Right renal pelvis (tissue), 4 donors: ENCODE measurements at regions not wholly inside any gene's neighbourhood (a gene's known extent, or its start where the extent isn't known, plus 50 kb on each side); places are given as distances from the start of the nearest gene placed in this dataset.
"Not testable (repeated sequence)": the region's sequence is repeated elsewhere in the genome, so short reads cannot be mapped to it uniquely, and the experiment has no call there.

ENCODE experiments used
- DNase-seq, 4 donors: peaks; one replicate each; pipeline ENCODE4 v3.0.0-alpha.2; 2013; ENCODE audit warnings: low read depth in 4 of 4, low spot score in 3 of 4, missing footprints in 1 of 4

DNA sequence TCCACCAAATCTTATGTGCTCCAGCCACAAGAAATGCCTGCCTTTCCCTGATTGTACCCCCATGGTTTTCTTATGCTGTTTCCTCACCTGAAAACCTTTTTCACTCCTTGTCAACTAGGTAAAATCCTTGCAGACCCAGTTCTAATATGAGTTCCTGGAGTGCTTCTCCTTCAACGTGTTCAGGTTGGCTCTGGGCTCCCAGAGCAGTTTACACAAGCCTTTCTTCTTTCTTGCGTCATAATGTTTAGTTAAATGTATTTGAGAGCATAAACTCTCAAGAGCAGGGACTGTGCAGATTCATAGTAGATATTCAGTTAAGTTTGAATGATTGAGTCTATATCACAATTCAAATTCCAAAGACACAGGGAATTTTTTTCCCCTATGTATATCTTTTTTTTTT is 484.8 kb upstream of the CCDC196 start:
- DNase-seq = no peak

DNA sequence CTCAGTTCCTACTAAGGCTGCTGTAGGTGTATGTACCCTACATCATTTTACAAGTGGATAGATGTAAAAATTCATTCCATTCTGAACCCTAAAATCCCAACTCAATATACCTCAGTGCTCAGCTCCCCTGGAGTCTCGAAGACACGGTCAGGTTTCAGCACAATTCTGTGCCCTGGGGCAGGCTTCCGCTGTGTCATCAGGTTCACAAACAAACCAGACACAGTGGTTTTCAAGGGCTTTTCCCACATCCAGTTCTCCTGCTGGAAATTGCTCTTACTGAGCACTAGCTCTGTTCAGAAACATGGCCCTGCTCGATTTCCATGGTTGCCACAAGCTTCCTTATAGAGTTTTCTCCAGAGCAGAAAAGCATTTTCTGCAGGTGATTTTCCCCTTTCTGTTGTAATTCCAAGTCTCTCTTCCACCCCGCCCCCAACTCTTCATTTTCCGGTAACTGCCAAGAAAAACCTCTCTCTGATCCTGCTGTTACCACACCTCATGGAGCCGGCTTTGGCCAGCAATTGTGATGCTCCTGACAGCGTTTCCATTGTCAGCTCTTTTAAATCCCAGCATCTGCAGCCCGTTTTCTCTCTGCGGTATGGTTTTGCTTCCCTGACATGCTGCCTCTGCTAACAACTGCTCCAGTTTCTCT is 483.0 kb upstream of the CCDC196 start:
- DNase-seq = no peak

- no peak for DNase-seq
Measured at GRCh38 chr14:66005900-66006434, 480.2 kb upstream of the CCDC196 start.

DNA sequence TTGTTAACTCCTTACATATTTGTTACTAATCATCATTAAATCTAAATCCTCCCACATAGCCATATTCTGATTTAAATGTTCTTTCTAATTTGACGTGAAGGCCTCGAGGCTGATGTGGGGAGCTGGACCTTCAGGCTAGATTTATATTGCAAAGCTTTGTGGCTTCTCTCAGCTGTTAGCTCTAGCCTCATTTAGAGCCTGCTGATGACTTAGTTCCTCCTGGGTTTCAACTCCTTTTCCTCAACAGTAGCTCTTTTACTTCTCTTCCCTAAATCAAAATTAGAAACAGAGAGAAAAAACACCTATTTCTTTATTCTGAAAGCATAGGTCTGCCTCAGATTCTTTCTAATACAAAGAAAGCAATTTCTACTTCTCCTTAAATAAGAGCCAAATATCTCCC is 477.5 kb upstream of the CCDC196 start:
- no peak for DNase-seq

- no peak for DNase-seq
Measured at GRCh38 chr14:66009089-66009488, 477.1 kb upstream of the CCDC196 start.

- DNase-seq = no peak
Measured at GRCh38 chr14:66010695-66011094, 475.5 kb upstream of the CCDC196 start.

DNA sequence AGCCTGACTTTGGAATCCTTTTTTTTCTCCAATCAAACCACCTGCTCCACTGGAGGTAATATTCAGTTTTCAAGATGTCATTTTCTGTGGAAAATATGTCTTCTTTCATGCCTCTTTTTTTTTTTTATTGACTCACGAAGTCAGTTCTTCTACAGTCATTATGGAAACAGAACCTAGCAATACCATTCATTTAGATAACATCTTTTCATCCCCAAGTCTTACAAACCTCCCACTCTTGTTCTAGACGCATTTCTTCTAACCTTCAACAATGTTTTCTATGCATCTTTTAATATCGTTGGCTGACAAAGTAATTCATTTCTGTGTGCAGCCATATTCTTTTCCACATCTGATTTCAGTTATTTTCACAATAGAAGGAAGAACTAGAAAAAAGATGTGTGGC is 474.3 kb upstream of the CCDC196 start:
- no peak for DNase-seq

- not testable (repeated sequence) for DNase-seq
Measured at GRCh38 chr14:66013607-66014006, 472.6 kb upstream of the CCDC196 start.

- DNase-seq = peak in 1 of 4 donors; percentile 42
Measured at GRCh38 chr14:66015071-66015780, 470.9 kb upstream of the CCDC196 start.

GRCh38 chr14:66017927-66018326 is 468.2 kb upstream of the CCDC196 start:
- no peak for DNase-seq

DNA sequence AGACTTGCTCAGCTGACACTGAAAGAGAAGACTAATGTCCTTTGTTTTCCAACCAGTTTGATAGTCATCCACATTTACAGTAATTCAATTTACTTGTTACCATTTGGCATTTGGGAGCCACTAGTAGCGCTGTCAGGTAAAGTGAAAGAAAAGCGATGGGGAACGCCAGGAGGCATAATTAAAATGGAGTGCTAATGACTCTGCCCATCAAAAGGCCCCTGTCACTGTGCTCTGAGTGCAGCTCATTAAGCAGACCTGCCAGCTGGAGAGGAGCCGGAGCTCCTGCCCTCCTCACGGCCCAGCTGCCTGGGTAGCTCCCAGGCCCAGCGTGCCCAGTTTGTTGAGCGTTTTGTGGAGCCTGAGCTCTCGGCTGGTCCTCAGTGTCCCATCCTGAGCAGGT is 463.6 kb upstream of the CCDC196 start:
- no peak for DNase-seq

DNA sequence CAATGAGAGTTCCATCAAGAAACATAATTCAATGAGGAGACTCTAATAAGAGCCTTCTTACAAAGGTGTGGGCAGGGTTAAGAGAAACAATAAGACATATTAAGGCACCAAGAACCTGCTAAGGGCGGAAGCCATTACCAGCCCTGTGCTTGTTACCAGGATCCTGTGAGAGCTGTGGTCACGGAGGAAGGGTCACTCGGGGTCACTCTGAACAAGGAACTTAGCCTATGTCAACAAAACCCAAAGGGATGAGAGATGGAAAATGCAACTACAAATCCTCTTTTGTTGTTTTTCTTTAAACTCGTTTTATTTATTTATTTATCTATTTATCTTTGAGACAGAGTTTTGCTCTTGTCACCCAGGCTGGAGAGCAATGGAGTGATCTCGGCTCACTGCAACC is 460.4 kb upstream of the CCDC196 start:
- no peak for DNase-seq

DNA sequence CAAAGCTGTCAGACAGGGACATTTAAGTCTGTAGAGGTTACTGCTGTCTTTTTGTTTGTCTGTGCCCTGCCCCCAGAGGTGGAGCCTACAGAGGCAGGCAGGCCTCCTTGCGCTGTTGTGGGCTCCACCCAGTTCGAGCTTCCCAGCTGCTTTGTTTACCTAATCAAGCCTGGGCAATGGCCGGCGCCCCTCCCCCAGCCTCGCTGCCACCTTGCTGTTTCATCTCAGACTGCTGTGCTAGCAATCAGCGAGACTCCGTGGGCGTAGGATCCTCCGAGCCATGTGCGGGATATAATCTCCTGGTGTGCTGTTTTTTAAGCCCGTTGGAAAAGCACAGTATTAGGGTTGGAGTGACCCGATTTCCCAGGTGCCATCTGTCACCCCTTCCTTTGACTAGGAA is 454.2 kb upstream of the CCDC196 start:
- DNase-seq = not testable (repeated sequence)

DNA sequence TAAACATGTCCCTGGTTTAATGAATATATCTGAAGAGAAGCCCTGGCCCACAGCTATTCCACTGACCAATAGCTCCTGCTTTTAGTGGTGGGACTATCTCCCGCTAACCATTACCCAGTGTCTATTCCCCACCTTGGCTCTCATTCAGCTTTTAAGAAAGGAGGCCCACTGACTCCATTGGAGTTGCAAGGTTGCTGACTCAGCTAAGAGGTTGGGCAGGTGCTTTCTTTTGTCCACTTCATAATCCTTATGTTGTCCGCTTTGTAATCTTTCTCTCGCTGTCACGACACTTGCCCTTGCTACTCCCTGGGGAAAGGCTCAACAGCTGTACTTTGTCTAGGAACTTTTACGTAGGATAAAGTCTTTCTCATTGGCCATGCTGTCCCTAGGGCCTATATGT is 453.4 kb upstream of the CCDC196 start:
- DNase-seq = no peak

- no peak for DNase-seq
Measured at GRCh38 chr14:66036547-66036946, 449.6 kb upstream of the CCDC196 start.

GRCh38 chr14:66037361-66037760 is 448.8 kb upstream of the CCDC196 start:
- no peak for DNase-seq

DNA sequence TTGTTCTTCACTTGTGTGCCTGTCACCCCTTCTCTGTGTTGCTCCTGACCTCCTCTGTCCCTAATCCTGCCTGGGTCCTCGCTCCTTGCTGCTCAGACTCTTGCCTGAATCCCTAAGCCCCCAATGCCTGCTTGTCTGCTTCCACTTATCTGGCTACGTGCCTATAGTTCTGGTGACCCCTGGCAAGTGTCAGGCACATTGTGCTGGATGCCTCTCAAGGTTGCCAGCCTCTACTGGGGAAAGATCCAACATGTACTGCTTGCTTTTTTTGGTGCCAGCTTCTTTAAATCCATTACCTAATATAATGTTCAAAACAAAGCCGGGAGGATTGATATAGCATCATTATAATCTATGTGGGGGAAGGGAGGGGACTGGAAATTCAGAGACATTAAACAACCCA is 448.0 kb upstream of the CCDC196 start:
- DNase-seq = no peak

GRCh38 chr14:66038618-66039017 is 447.6 kb upstream of the CCDC196 start:
- DNase-seq = peak in 3 of 4 donors; percentile 53 to 63 (median 60)

GRCh38 chr14:66039495-66039894 is 446.7 kb upstream of the CCDC196 start:
- no peak for DNase-seq

DNA sequence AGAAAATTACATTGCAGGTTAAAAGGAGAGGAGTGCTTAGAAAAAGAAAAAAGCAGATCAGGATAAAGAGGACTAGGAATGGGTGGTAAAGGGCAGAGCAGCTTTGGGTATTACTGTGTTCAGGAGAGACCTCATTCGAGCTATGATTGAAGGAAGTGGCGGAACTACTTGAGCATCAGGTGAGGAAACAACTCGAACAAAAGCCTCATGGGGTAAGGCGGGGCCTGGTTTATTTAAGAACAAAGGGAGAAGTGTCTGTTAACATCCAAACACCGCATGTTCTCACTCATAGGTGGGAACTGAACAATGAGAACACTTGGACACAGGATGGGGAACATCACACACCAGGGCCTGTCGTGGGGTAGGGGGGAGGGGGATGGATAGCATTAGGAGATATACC is 444.6 kb upstream of the CCDC196 start:
- DNase-seq = no peak

- DNase-seq = no peak
Measured at GRCh38 chr14:66043921-66044320, 442.2 kb upstream of the CCDC196 start.

GRCh38 chr14:66045572-66046021 is 440.6 kb upstream of the CCDC196 start:
- DNase-seq = no peak
